HepG2 (cell line): ENCODE measurements at regions not wholly inside any gene's neighbourhood (a gene's known extent, or its start where the extent isn't known, plus 50 kb on each side); places are given as distances from the start of the nearest gene placed in this dataset.

ENCODE experiments used
- TF ChIP-seq, protein P1 (sequence below): sonication (generic); formaldehyde crosslinking; IDR thresholded peaks from 2 replicates; pipeline ENCODE4 v1.8.1; 2023; ENCODE audit warnings: mild to moderate bottlenecking, missing genetic modification reagents
- TF ChIP-seq, protein P2 (sequence below): sonication (generic); formaldehyde crosslinking; IDR thresholded peaks from 2 replicates; pipeline ENCODE4 v1.5.0; 2020; ENCODE audit warnings: mild to moderate bottlenecking, missing genetic modification reagents, moderate library complexity

DNA sequence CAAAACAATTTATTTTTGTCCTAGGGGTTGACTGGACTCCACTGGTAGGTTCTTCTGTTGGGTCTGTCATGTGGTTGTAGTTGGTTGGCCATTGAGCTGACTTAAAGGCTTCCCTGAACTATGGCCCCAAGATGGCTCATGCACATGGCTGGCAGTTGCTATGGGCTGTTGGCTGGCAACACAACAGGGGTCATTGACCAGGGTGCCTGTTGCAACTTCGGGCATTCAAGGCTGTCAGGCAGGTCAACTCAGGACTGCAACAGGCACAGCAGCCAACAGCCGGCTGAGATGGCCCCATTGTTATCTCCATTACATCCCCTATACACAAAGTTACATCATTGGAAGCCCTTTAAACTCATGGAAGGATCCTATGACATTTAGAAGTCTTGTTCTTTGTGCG, 109.7 kb upstream of the CPEB2 start:
- TF ChIP-seq, protein P1, sequence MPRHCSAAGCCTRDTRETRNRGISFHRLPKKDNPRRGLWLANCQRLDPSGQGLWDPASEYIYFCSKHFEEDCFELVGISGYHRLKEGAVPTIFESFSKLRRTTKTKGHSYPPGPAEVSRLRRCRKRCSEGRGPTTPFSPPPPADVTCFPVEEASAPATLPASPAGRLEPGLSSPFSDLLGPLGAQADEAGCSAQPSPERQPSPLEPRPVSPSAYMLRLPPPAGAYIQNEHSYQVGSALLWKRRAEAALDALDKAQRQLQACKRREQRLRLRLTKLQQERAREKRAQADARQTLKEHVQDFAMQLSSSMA (CRISPR knock-in tag) = no peak
- TF ChIP-seq, protein P2, sequence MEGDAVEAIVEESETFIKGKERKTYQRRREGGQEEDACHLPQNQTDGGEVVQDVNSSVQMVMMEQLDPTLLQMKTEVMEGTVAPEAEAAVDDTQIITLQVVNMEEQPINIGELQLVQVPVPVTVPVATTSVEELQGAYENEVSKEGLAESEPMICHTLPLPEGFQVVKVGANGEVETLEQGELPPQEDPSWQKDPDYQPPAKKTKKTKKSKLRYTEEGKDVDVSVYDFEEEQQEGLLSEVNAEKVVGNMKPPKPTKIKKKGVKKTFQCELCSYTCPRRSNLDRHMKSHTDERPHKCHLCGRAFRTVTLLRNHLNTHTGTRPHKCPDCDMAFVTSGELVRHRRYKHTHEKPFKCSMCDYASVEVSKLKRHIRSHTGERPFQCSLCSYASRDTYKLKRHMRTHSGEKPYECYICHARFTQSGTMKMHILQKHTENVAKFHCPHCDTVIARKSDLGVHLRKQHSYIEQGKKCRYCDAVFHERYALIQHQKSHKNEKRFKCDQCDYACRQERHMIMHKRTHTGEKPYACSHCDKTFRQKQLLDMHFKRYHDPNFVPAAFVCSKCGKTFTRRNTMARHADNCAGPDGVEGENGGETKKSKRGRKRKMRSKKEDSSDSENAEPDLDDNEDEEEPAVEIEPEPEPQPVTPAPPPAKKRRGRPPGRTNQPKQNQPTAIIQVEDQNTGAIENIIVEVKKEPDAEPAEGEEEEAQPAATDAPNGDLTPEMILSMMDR (CRISPR knock-in tag) = no peak
